DMS53 (cell line): ENCODE measurements at regions not wholly inside any gene's neighbourhood (a gene's known extent, or its start where the extent isn't known, plus 50 kb on each side); places are given as distances from the start of the nearest gene placed in this dataset.
A peak's percentile ranks its signal among the peaks of the same experiment; 100 is the strongest.
"Not testable (repeated sequence)": the region's sequence is repeated elsewhere in the genome, so short reads cannot be mapped to it uniquely, and the experiment has no call there.

Experiments used
- DNase-seq: peaks from one replicate; lab custom pipeline; 2025; lab: John Stamatoyannopoulos, UW

DNA sequence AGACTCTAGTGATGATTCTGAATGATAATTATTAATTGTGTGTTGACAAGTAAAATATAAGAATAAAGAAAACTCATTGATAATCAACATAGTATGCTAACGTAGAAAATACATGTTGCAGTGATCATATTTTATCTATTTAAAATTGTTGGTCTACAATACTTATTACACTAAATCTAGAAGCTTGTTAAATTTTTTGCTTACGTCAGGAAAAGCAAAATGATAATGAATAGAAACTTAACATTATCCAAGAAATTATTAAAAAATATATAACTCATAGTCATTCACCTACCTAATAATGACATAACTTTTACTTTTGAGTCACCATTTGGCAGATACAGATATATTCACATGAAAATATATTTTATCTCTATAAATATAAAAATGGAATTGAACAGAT is 984.1 kb downstream of the PLOD2 start:
- DNase-seq = no peak

GRCh38 chr3:145177828-145178227 is 983.2 kb downstream of the PLOD2 start:
- DNase-seq = no peak

DNA sequence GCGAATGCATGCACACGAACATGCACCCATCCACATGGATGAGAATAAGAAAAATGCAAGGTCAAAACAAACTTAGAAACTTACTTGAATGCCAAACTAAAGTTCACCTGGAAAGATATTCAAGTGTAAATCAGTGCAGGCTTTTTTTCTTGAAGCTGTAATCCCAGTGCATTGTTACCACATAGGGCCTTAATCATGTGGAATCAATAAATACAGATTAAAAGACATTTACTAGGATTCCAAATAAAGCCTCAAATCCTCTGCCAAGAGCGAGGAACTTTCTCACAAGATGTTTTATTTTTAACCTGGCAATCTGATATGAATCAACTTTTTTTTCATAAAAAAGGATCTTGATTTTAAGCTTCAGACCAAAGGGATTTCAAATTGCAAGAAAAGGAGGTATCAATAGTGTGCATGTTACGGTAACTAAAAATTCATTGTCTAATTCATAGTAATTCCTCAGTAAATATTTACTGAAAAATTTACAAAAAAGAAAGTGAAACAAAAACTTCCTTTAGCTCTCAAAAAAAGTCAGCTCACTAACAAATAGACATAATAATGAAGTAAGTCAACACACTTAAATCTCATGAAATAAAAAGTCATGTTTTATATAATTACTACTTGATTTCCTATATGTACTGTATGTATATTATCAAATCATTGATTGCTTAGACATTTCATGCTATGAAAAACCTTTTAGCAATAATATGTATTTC is 978.6 kb downstream of the PLOD2 start:
- DNase-seq = no peak

DNA sequence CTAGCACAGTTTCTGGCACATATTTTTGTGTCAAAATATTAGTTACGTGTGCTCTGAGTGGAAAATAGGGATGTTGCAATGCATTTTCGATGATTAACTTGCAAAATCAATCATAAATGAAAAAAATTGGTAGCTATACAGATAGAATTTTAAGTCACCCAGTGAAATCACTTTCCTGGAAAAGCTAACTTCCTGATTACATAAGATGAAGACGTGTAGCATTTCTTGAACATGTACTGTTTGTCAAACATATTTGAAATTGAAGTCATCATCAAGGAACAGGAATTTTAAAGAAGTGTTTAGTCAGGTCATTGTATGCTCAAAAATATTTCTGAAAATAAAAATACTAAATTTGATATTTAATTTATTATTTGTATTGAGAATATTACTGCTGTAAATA is 977.7 kb downstream of the PLOD2 start:
- DNase-seq = no peak

DNA sequence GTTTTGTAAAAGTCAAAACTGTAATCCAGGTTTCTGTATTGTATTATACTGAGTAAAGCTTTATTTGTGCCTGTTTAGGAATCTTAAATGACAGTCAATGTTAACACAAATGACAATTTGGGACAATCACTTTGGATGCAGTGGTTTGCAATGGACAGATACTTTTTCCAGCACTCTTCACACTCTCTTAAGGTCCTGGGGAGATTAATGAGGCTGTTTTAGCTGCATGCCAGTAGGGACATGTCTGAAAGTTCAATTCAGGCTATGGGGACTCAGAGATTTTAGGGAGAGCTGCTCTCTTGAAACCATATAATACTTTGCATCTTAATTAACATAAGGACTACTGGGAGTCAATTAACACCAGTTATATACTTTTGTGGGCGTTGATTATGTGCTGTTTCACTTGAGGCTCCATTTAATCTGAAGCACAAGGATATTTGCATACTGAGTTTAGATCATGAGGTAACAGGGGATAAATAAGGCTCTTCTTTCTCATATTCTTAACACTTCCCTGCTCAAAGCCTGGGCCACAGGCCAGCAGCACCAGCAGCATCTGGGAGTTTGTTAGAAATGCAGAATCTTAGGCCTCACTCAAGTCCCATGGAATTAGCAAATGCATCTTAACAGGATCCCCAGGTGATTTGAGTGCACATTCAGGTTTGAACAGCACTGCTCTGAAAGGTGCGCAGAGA is 972.8 kb downstream of the PLOD2 start:
- no peak for DNase-seq

DNA sequence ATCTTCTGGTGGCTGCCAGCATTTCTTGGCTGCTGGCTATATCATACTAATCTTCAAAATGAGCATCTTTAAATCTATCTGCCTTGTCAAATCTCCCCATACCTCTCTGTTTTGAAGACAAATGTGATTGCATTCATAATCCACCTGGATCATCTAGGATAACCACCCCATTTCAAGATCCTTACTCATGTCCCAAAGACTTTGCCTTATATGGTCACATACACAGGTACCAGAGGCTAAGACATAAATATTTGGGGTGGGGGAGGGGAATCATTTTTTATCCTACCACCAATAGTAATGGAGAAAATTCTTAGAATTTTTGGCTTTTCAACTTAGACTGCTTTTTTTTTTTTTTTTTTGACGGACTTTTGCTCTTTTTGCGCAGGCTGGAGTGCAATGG is 970.8 kb downstream of the PLOD2 start:
- DNase-seq = peak; percentile 10

GRCh38 chr3:145190761-145191160 is 970.2 kb downstream of the PLOD2 start:
- no peak for DNase-seq

- DNase-seq = peak; percentile 79
Observed at GRCh38 chr3:145191543-145191942, 969.4 kb downstream of the PLOD2 start.

- DNase-seq = peak; percentile 57
Observed at GRCh38 chr3:145197051-145197820, 963.7 kb downstream of the PLOD2 start.

DNA sequence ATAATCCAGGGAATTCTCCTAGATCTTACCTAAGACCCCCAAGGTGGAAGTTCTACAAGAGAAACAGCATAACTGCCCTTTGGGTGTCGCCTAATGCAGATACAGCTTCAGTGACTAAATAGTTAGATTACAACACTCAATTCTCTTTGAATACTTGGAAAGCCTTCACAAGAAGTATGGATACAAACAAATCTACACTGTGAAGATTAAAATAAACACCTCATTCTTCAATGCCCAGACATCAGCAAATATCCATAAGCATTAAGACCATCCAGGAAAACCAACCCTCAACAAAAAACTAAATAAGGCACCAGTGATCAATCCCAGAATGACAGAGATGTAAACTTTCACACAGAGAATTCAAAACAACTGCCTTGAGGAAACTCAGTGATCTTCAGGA is 963.2 kb downstream of the PLOD2 start:
- DNase-seq = no peak

DNA sequence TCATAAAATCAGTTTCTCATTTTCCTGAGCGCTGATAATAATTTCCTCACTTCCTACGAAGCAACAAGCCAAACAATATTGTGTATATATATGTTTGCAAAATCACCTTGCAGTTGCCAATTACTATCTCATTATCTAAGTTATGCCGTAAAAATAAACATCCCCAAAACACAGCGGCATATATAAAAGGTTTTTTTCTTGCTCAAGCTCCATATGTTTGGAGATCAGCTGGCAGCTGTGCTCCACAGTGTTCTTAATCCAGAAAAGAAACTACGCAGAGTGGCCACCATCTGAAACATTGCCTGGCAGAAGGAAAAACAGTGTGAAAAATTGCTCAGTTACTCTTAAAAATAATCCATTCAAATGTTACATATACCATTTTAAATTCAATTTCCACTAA is 951.4 kb downstream of the PLOD2 start:
- no peak for DNase-seq

- DNase-seq = peak; percentile 24
Observed at GRCh38 chr3:145219355-145220235, 941.4 kb downstream of the PLOD2 start.

- DNase-seq = no peak
Observed at GRCh38 chr3:145224886-145225285, 936.1 kb downstream of the PLOD2 start.

DNA sequence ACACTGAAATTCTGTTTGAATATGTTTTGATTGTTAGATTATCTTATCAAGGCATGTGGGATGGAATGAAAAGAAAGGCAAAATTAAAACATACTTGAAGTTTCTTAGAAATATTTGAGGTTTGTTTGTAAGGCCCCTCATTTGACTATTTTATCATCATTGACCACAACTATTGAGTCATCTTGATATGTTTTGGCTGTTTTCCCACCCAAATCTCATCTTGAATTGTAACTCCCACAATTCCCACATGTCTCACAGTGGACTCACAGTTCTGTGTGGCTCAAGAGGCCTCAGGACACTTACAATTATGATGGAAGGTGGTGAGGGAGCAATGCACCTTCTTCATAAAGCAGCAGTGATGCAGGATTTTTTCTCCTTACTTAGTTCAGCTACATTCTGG is 917.1 kb downstream of the PLOD2 start:
- no peak for DNase-seq

- no peak for DNase-seq
Observed at GRCh38 chr3:145244327-145244726, 916.7 kb downstream of the PLOD2 start.

DNA sequence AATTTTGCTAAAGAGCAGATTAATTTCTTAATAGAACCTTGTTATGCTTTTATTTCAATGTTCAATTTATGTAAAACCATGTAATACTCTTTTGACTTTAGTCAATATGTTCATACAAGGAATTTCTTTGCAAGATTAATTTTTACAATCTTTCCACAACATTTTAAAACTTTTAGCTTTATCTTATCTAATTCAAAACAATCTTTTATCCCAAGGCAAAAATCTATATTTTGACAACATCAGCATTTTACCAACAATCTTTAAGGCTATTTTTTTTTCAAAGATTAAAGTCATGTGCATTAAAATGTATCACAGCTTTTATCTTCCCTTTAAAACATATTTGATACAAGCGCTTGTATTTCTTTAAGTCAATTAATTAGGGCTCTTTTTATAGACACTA is 914.7 kb downstream of the PLOD2 start:
- no peak for DNase-seq

DNA sequence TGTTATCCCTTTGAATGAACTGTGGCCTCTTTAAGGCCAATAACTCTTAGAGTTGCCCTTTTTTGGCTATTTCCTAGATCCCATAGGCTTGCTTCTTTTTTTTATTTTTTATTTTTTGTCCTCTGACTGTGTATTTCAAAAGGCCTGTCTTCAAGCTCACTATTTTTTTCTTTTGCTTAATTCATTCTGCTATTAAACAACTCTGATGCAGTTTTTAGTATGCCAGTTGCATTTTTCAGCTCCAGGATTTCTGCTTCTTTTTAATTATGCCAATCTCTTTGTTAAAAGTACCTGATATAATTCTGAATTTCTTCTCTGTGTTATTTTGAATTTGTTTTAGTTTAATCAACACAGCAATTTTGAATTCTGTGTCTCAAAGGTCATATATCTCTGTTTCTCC is 912.1 kb downstream of the PLOD2 start:
- no peak for DNase-seq

DNA sequence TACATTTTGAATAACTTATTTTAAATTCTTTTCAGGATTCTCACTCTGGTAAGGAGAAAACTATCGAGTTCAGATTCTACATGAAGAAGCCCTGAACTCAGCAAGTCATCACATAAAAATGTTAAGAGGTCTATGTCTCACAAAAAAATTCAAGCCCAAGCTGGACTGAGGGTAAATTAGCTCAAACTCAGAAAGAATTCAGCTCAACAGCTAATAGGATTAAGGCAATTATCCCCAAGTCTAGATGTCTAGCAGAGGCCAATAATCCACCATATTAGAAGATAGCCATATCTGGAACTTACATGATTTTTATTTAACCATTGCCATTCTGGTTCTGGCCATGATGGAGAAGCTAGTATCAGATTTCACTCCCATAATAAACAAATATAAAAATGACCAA is 909.7 kb downstream of the PLOD2 start:
- DNase-seq = no peak

GRCh38 chr3:145257967-145258366 is 903.0 kb downstream of the PLOD2 start:
- peak; percentile 54 for DNase-seq

DNA sequence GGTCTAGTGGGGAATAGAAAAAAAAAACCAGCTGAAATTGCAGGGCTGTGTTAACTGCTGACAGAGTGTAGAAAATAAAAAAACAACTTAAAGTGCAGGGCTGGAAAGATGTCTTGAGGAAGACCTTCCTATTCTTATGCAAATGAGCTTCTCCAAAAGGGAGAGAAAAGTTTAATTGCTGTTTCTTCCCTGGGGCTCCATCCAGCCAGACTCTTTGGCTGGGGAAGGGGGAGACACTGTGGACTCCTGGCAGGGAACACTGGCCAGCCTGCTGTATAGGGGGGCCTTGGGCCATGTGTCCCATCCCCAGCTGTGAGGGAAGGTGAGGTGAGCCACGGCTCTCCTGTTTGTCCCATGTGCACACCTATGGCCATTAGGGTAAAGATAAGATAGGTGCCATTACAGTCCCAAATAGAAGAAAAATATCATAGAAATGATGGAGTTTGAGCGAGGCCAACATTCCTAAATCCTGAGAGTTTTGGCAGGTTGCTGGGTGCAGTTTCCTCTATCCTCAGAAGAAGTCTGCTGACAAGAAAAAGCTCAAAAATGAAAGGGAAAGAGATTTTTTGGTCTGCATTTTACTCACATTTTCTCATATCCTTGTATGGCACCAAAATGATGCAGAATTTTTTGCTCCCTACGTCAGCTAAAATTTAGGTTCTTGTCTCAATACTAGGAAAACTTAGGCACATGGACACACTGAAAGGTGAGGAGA is 901.7 kb downstream of the PLOD2 start:
- no peak for DNase-seq

DNA sequence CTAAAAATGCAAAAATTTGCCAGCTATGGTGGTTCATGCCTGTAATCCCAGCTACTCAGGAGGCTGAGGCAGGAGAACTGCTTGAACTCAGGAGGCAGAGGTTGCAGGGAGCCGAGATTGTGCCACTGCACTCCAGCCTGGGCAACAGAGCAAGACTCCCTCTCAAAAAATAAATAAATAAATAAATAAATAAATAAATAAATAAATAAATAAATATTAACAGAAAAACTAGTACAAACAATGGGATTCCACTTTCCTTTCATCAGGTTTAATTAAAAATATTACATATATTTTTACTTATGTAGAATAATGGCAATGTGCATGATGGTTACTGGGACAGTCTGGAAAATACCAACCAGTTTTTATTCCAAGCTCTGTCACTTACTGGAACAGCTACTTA is 897.5 kb downstream of the PLOD2 start:
- not testable (repeated sequence) for DNase-seq
